K562 (cell line): ENCODE measurements at regions not wholly inside any gene's neighbourhood (a gene's known extent, or its start where the extent isn't known, plus 50 kb on each side); places are given as distances from the start of the nearest gene placed in this dataset.

Experiments used
- ARID2 ChIP-seq: fragments of 450-650 bp; IDR thresholded peaks from 2 replicates; pipeline ENCODE4 v1.6.1; 2017; ENCODE audit warnings: antibody characterized with exemption, mild to moderate bottlenecking
- DEAF1 ChIP-seq: fragments of 450-650 bp; formaldehyde crosslinking; IDR thresholded peaks from 2 replicates; pipeline ENCODE4 v1.4.0; 2020; ENCODE audit warnings: mild to moderate bottlenecking, moderate library complexity
- FOSL1 ChIP-seq: fragments of 200-800 bp; sonication (Bioruptor generic); conservative IDR thresholded peaks from 2 replicates; pipeline ENCODE4 v1.6.1; 2016; ENCODE audit warnings: missing genetic modification characterization, missing compliant biosample characterization
- MLLT1 ChIP-seq, 2 experiments: fragments of 450-650 bp; IDR thresholded peaks; 2 replicates each; pipeline ENCODE4 v1.6.1; 2016
- MLX ChIP-seq, 2 experiments: fragments of 450-650 bp in 1 of 2; sonication (generic) in 1 of 2; formaldehyde crosslinking; conservative IDR thresholded peaks; 2 replicates each; pipeline versions ENCODE4 v1.4.0 to v1.8.1; 2020 to 2022; ENCODE audit warnings: mild to moderate bottlenecking in 1 of 2, missing genetic modification reagents in 1 of 2
- MYBL2 ChIP-seq, 2 experiments: fragments of 450-650 bp in 1 of 2; sonication (generic) in 1 of 2; formaldehyde crosslinking in 1 of 2; IDR thresholded peaks; 2 replicates each; pipeline versions ENCODE4 v1.6.1 to v1.8.1; 2017 to 2022; ENCODE audit warnings: borderline replicate concordance in 1 of 2, inconsistent platforms in 1 of 2, low read depth in 1 of 2, mild to moderate bottlenecking in 1 of 2, missing genetic modification reagents in 1 of 2, moderate library complexity in 1 of 2
- NFATC3 ChIP-seq: fragments of 450-650 bp; IDR thresholded peaks from 2 replicates; pipeline ENCODE4 v1.6.1; 2017; ENCODE audit warnings: mild to moderate bottlenecking
- RBBP5 ChIP-seq: fragments of 200-600 bp; sonication (generic); IDR thresholded peaks from 2 replicates; pipeline ENCODE4 v1.6.1; 2012; ENCODE audit warnings: borderline replicate concordance, mild to moderate bottlenecking, low read length, control low read depth, inconsistent platforms; ENCODE audit not compliant: insufficient read depth, poor library complexity, severe bottlenecking
- SIN3B ChIP-seq: fragments of 450-650 bp; IDR thresholded peaks from 2 replicates; pipeline ENCODE4 v1.6.1; 2017; ENCODE audit warnings: low read depth, mild to moderate bottlenecking, moderate library complexity
- TEAD4 ChIP-seq, 2 experiments: sonication (generic) in 1 of 2; formaldehyde crosslinking in 1 of 2; IDR thresholded peaks; 2 replicates each; pipeline versions ENCODE4 v1.6.1 to v1.8.0; 2012 to 2022; ENCODE audit warnings: borderline replicate concordance in 1 of 2, inconsistent platforms in 1 of 2, low read length in 1 of 2, mild to moderate bottlenecking in 1 of 2, missing genetic modification reagents in 1 of 2
- ZNF212 ChIP-seq: fragments of 450-650 bp; formaldehyde crosslinking; IDR thresholded peaks from 2 replicates; pipeline ENCODE4 v1.4.0; 2020; ENCODE audit warnings: mild to moderate bottlenecking
- TF ChIP-seq, protein P1 (sequence below), 2 experiments: fragments of 450-650 bp; IDR thresholded peaks; 2 replicates each; pipeline ENCODE4 v1.6.1; 2016; ENCODE audit warnings: mild to moderate bottlenecking in 2 of 2, borderline replicate concordance in 1 of 2, low read depth in 1 of 2, moderate library complexity in 1 of 2

DNA sequence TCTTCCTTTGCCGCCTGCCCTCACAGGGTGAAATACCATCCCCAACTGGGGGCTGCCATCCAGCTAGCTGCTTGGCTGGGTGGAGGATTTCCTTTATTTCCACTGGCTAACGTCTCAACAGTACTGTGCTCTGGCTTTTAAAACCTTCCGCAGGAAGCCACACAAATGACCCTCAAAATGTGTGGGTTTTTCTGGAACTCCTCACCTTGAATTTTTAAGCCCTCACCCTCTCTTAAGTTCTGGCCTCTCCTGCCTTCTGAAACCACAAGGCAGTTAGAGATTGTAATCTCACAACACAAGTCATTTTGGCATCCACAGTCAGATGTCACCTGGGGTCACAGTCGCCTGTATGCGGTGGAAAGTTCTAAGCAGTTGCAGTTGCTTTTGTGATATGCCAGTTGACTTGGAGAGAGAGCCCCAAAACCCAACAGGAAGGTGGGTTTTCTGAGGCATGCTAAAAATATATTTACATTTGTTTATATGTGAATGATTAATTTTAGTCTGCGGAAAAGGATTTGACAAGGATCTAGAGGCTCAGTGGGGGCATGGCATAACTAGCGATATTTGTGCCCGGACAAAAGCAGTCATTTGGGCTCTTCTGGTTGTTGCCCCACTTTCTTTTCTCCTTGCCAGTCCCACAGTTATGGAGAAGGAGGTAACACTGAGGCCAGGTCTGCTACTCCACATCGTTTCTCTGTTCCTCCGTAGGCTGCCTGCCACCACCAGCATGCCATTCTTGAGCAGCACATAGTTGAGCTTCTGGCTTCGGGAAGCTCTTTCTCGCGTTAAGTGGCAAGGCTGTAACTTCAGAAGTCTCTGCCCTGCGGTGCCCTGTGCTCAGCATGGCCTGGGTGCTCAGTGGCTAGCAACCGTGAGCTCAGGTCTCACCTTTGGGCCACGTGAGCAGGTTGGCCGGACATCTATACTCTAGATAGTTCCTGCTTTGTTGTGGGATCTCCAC, 335.3 kb downstream of the CD83 start (continued):
- TF ChIP-seq ARID2 (no peak), NFATC3 (no peak), TEAD4 (IDR thresholded peaks at IDR 0.05; ENCODE audit: low read length) (peak; percentile 81), TEAD4 (CRISPR knock-in tag; IDR thresholded peaks at IDR 0.05; ENCODE audit: borderline replicate concordance) (no peak), DEAF1 (no peak), MLLT1 (IDR thresholded peaks at IDR 0.05) (peak in 1 of 2 experiments; percentile 94; a peak in 3 of 4 replicates), MLX (CRISPR knock-in tag; conservative IDR thresholded peaks at IDR 0.05) (no peak), SIN3B (0 out of 2 replicates have a peak, but pooled peaks have one; percentile 34), MYBL2 (IDR thresholded peaks at IDR 0.05; ENCODE audit: low read depth) (0 out of 2 replicates have a peak, but pooled peaks have one; percentile 32), MYBL2 (CRISPR knock-in tag; IDR thresholded peaks at IDR 0.05; ENCODE audit: borderline replicate concordance) (no peak), RBBP5 (peak; percentile 73), ZNF212 (CRISPR knock-in tag) (no peak), FOSL1 (tag) (peak; percentile 75)
- TF ChIP-seq, protein P1, sequence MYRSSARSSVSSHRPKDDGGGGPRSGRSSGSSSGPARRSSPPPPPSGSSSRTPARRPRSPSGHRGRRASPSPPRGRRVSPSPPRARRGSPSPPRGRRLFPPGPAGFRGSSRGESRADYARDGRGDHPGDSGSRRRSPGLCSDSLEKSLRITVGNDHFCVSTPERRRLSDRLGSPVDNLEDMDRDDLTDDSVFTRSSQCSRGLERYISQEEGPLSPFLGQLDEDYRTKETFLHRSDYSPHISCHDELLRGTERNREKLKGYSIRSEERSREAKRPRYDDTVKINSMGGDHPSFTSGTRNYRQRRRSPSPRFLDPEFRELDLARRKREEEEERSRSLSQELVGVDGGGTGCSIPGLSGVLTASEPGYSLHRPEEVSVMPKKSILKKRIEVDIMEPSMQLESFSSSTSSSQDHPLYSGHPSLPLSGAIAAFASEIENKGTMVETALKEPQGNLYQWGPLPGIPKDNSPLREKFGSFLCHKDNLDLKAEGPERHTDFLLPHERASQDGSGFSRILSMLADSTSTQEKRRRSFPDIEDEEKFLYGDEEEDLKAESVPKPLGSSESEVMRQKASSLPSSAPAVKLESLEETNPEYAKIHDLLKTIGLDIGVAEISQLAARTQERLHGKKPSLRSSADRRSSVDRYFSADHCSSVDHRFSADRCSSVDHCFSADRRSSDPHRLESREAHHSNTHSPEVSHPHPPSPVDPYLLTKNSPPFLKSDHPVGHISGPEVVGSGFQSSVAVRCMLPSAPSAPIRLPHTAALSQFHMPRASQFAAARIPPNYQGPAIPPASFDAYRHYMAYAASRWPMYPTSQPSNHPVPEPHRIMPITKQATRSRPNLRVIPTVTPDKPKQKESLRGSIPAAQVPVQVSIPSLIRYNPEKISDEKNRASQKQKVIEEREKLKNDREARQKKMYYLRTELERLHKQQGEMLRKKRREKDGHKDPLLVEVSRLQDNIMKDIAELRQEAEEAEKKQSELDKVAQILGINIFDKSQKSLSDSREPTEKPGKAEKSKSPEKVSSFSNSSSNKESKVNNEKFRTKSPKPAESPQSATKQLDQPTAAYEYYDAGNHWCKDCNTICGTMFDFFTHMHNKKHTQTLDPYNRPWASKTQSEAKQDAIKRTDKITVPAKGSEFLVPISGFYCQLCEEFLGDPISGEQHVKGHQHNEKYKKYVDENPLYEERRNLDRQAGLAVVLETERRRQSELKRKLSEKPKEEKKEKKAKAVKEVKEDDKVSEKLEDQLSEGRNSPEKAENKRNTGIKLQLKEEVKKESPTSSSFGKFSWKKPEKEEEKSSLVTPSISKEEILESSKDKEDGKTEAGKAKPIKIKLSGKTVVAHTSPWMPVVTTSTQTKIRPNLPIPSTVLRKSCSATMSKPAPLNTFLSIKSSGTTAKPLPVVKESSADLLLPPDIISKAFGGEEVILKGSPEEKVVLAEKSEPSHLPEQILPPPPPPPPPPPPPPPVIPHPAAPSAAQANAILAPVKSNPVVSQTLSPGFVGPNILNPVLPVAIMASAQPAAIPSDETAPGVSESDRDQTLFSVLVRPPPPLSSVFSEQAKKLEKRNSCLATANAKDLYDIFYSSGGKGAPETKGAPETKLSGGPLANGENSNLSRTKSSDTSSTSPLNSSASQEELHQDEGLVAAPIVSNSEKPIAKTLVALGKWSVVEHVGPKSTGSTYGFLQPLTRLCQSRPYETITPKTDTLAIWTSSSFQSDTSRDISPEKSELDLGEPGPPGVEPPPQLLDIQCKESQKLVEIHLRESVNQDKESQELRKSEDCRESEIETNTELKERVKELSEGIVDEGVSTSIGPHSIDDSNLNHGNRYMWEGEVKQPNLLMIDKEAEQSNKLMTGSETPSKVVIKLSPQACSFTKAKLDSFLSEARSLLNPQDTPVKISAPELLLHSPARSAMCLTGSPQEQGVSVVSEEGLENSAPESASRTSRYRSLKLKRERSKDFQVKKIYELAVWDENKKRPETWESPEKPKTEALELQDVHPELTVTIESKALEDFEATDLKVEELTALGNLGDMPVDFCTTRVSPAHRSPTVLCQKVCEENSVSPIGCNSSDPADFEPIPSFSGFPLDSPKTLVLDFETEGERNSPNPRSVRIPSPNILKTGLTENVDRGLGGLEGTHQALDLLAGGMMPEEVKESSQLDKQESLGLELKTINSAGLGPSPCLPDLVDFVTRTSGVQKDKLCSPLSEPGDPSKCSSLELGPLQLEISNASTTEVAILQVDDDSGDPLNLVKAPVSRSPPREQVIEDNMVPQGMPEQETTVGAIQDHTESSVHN (IDR thresholded peaks at IDR 0.05; ENCODE audit: borderline replicate concordance in 1 of 2, low read depth in 1 of 2): 0 out of 4 replicates have a peak, but pooled peaks have one; percentile 41 to 54
